MM.1S (cell line): ENCODE measurements at regions not wholly inside any gene's neighbourhood (a gene's known extent, or its start where the extent isn't known, plus 50 kb on each side); places are given as distances from the start of the nearest gene placed in this dataset.

Source experiments
- EZH2 ChIP-seq: fragments of 300-600 bp; sonication (generic); optimal IDR thresholded peaks from 2 replicates; pipeline ENCODE3; 2017; ENCODE audit warnings: low read depth, mild to moderate bottlenecking, antibody characterized with exemption, low read length, mixed read lengths
- EZH2phosphoT487 ChIP-seq: fragments of 300-600 bp; sonication (generic); IDR thresholded peaks from 2 replicates; pipeline ENCODE4 v1.6.1; 2018; ENCODE audit warnings: antibody characterized with exemption, low read length
- TF ChIP-seq, protein P1 (sequence below): fragments of 300-600 bp; sonication (generic); IDR thresholded peaks from 2 replicates; pipeline ENCODE4 v1.5.1; 2016; ENCODE audit warnings: antibody characterized with exemption, low read length, mixed read lengths

DNA sequence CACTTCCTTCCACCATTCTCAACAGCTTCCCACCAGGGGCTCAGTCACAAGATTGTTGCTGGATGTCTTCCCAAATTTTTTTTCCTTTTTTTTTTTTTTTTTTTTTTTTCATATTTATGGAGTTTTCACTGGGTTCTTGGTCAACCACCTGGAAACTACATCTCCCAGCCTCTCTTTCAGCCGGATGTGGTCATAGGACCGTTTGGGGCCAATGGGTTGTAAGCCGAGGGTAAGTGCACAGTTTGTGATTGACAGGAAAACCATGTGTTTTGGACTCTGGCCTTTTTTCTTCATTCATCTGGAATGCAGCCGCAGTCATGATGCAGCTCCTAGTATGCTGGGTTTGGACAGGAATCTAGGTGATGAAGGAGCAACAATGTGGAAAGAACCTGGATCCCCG lies 337.1 kb upstream of the FOXK1 start:
- TF ChIP-seq EZH2 (no peak), EZH2phosphoT487 (no peak)
- TF ChIP-seq, protein P1, sequence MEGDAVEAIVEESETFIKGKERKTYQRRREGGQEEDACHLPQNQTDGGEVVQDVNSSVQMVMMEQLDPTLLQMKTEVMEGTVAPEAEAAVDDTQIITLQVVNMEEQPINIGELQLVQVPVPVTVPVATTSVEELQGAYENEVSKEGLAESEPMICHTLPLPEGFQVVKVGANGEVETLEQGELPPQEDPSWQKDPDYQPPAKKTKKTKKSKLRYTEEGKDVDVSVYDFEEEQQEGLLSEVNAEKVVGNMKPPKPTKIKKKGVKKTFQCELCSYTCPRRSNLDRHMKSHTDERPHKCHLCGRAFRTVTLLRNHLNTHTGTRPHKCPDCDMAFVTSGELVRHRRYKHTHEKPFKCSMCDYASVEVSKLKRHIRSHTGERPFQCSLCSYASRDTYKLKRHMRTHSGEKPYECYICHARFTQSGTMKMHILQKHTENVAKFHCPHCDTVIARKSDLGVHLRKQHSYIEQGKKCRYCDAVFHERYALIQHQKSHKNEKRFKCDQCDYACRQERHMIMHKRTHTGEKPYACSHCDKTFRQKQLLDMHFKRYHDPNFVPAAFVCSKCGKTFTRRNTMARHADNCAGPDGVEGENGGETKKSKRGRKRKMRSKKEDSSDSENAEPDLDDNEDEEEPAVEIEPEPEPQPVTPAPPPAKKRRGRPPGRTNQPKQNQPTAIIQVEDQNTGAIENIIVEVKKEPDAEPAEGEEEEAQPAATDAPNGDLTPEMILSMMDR, result no peak
